HCT116 (cell line): ENCODE measurements at regions not wholly inside any gene's neighbourhood (a gene's known extent, or its start where the extent isn't known, plus 50 kb on each side); places are given as distances from the start of the nearest gene placed in this dataset.

ENCODE experiments used
- ATAC-seq: fragments of 200-7000 bp; cut with Tn5 transposase; 2 replicates; pipeline ENCODE4 v1.9.1; 2020; ENCODE audit warnings: mild to moderate bottlenecking, moderate library complexity
- BruUV-seq: library from RNA; stranded (reverse); fragments of 400-500 nt; replicated peaks from 2 replicates; lab custom pipeline; 2021; lab: Mats Ljungman, UMichigan
- CTCF ChIA-PET: fragments of 300-600 bp; sonication (Branson Sonifier 250); formaldehyde crosslinking; loops from one replicate; lab custom pipeline; 2021; ENCODE audit warnings: antibody characterized with exemption; lab: Charles Lee
- POLR2A ChIA-PET: fragments of 300-600, 350-600 bp; sonication (Branson Sonifier 250); formaldehyde crosslinking; loops from one replicate; lab custom pipeline; 2021; ENCODE audit warnings: antibody characterized with exemption; lab: Charles Lee
- RAD21 ChIA-PET, 2 experiments: fragments of 300-600 bp; sonication (Branson Sonifier 250); formaldehyde crosslinking; loops; one replicate each; lab custom pipeline; 2023; ENCODE audit warnings: low total read pairs in 2 of 2; ENCODE audit not compliant: uncharacterized antibody in 2 of 2, unreplicated experiment in 2 of 2, low non-redundant PET in 1 of 2; lab: Charles Lee
- DNase-seq: peaks from one replicate; pipeline ENCODE4 v3.0.0-alpha.2; 2010; ENCODE audit warnings: low read depth, low spot score
- H2AFZ ChIP-seq: fragments of 200-600 bp; shearing (Covaris generic), sonication (generic); 2 replicates; pipeline ENCODE4 v1.6.1; 2017; ENCODE audit warnings: low read depth, mixed run types, mixed read lengths, antibody characterized with exemption, low read length; ENCODE audit not compliant: poor library complexity, severe bottlenecking
- H3K27ac ChIP-seq: 2 replicates; pipeline ENCODE4 v1.5.1; 2012; ENCODE audit warnings: low read depth, low read length
- H3K27me3 ChIP-seq: fragments of 200-600 bp; sonication (generic); 2 replicates; pipeline ENCODE4 v1.6.1; 2016; ENCODE audit warnings: mixed run types, low read length, mixed read lengths; ENCODE audit not compliant: insufficient read depth
- H3K36me3 ChIP-seq, 2 experiments: fragments of 200-500 bp in 1 of 2; fragments of 200-600 bp in 1 of 2; sonication (Bioruptor generic) in 1 of 2; sonication (generic) in 1 of 2; 2 replicates each; pipeline versions ENCODE4 v1.5.1 to v1.6.1; 2014 to 2016; ENCODE audit warnings: low read length in 2 of 2, inconsistent platforms in 1 of 2, mixed read lengths in 1 of 2, mixed run types in 1 of 2; ENCODE audit not compliant: insufficient read depth in 2 of 2, control insufficient read depth in 1 of 2
- H3K4me1 ChIP-seq, 2 experiments: fragments of 200-600 bp in 1 of 2; sonication (generic) in 1 of 2; 2 replicates each; pipeline versions ENCODE4 v1.5.1 to v1.6.1; 2012 to 2017; ENCODE audit warnings: low read length in 2 of 2, inconsistent platforms in 1 of 2, mild to moderate bottlenecking in 1 of 2, mixed read lengths in 1 of 2, mixed run types in 1 of 2, moderate library complexity in 1 of 2; ENCODE audit not compliant: insufficient read depth in 2 of 2, control insufficient read depth in 1 of 2
- H3K4me2 ChIP-seq: fragments of 200-600 bp; sonication (generic); 2 replicates; pipeline ENCODE4 v1.6.1; 2017; ENCODE audit warnings: mixed run types, low read length, mixed read lengths
- H3K4me3 ChIP-seq, 2 experiments: fragments of 200-600 bp in 1 of 2; sonication (generic) in 1 of 2; replicated peaks in 1 of 2; 2 replicates each; pipeline ENCODE4 v1.5.1; 2011 to 2016; ENCODE audit warnings: low read length in 2 of 2, control low read depth in 1 of 2, low read depth in 1 of 2, mild to moderate bottlenecking in 1 of 2, mixed read lengths in 1 of 2, mixed run types in 1 of 2
- H3K79me2 ChIP-seq: fragments of 200-600 bp; sonication (generic); 2 replicates; pipeline ENCODE4 v1.6.1; 2017; ENCODE audit warnings: mild to moderate bottlenecking, mixed run types, low read length, moderate library complexity, mixed read lengths; ENCODE audit not compliant: insufficient read depth
- H3K9ac ChIP-seq: fragments of 200-600 bp; sonication (generic); 2 replicates; pipeline ENCODE4 v1.6.1; 2016; ENCODE audit warnings: low read length, mixed read lengths
- H3K9me2 ChIP-seq: fragments of 200-600 bp; sonication (generic), shearing (Covaris generic); 2 replicates; pipeline ENCODE4 v1.6.1; 2017; ENCODE audit warnings: mixed run types, mild to moderate bottlenecking, moderate library complexity; ENCODE audit not compliant: insufficient read depth
- H3K9me3 ChIP-seq, 2 experiments: fragments of 200-500 bp in 1 of 2; fragments of 200-600 bp in 1 of 2; sonication (Bioruptor generic) in 1 of 2; sonication (generic) in 1 of 2; 2 replicates each; pipeline ENCODE4 v1.6.1; 2014 to 2017; ENCODE audit warnings: low read length in 2 of 2, mixed read lengths in 2 of 2, inconsistent platforms in 1 of 2, low read depth in 1 of 2, mild to moderate bottlenecking in 1 of 2, mixed run types in 1 of 2, moderate library complexity in 1 of 2; ENCODE audit not compliant: control insufficient read depth in 1 of 2, insufficient read depth in 1 of 2
- H4K20me1 ChIP-seq: fragments of 200-600 bp; sonication (generic), shearing (Covaris generic); 2 replicates; pipeline ENCODE4 v1.6.1; 2017; ENCODE audit warnings: mixed run types, mild to moderate bottlenecking, moderate library complexity; ENCODE audit not compliant: insufficient read depth
- ATF3 ChIP-seq: IDR thresholded peaks from 2 replicates; pipeline ENCODE4 v1.6.1; 2012
- CBX3 ChIP-seq: IDR thresholded peaks from 2 replicates; pipeline ENCODE4 v1.6.1; 2012; ENCODE audit warnings: low read depth
- CEBPB ChIP-seq: IDR thresholded peaks from 2 replicates; pipeline ENCODE4 v1.6.1; 2012; ENCODE audit warnings: low read depth
- EGR1 ChIP-seq: IDR thresholded peaks from 2 replicates; pipeline ENCODE4 v1.6.1; 2012; ENCODE audit warnings: low read depth
- ELF1 ChIP-seq: IDR thresholded peaks from 2 replicates; pipeline ENCODE4 v1.6.1; 2012; ENCODE audit warnings: low read depth, borderline replicate concordance
- EZH2 ChIP-seq: fragments of 200-600 bp; sonication (generic); IDR thresholded peaks from 2 replicates; pipeline ENCODE4 v1.6.1; 2017; ENCODE audit warnings: antibody characterized with exemption, mixed run types
- EZH2phosphoT487 ChIP-seq: fragments of 200-600 bp; IDR thresholded peaks from 2 replicates; pipeline ENCODE4 v1.6.1; 2018; ENCODE audit warnings: antibody characterized with exemption, borderline replicate concordance
- FOSL1 ChIP-seq: IDR thresholded peaks from 2 replicates; pipeline ENCODE4 v1.6.1; 2012; ENCODE audit warnings: low read depth
- JUND ChIP-seq: IDR thresholded peaks from 2 replicates; pipeline ENCODE4 v1.6.1; 2012
- MAX ChIP-seq: IDR thresholded peaks from 2 replicates; pipeline ENCODE4 v1.6.1; 2012
- POLR2AphosphoS5 ChIP-seq: IDR thresholded peaks from 2 replicates; pipeline ENCODE4 v1.6.1; 2011; ENCODE audit warnings: mild to moderate bottlenecking, low read depth, low read length, moderate library complexity
- RAD21 ChIP-seq: IDR thresholded peaks from 2 replicates; pipeline ENCODE4 v1.6.1; 2012; ENCODE audit warnings: low read depth, mild to moderate bottlenecking
- SIN3A ChIP-seq: IDR thresholded peaks from 2 replicates; pipeline ENCODE4 v1.6.1; 2012; ENCODE audit warnings: low read depth
- SP1 ChIP-seq: IDR thresholded peaks from 2 replicates; pipeline ENCODE4 v1.6.1; 2012; ENCODE audit warnings: low read depth
- SRF ChIP-seq: IDR thresholded peaks from 2 replicates; pipeline ENCODE4 v1.6.1; 2012; ENCODE audit warnings: low read depth
- TCF7L2 ChIP-seq: IDR thresholded peaks from 2 replicates; pipeline ENCODE4 v1.7.0; 2011; ENCODE audit warnings: borderline replicate concordance, inconsistent platforms; ENCODE audit not compliant: insufficient read depth, insufficient read length; ENCODE audit errors: extremely low read depth
- ZBTB33 ChIP-seq: IDR thresholded peaks from 2 replicates; pipeline ENCODE4 v1.6.1; 2011; ENCODE audit warnings: mild to moderate bottlenecking, low read length, moderate library complexity; ENCODE audit not compliant: insufficient replicate concordance; ENCODE audit errors: extremely low read depth
- ZFX ChIP-seq: fragments of 450-650 bp; IDR thresholded peaks from 2 replicates; pipeline ENCODE4 v1.6.1; 2017
- ZNF274 ChIP-seq: fragments of 200-500 bp; sonication (Bioruptor generic); IDR thresholded peaks from 2 replicates; pipeline ENCODE4 v1.6.1; 2014; ENCODE audit warnings: mild to moderate bottlenecking, low read depth, low read length, inconsistent platforms
- intact Hi-C: fragments of 100-400 bp; cut with micrococcal nuclease; formaldehyde crosslinking; loops from 2 replicates; pipeline ENCODE4 v1.10.0; 2022
- TF ChIP-seq, protein P1 (sequence below), 3 experiments: fragments of 200-600 bp in 1 of 3; sonication (generic) in 1 of 3; IDR thresholded peaks in 2 of 3; conservative IDR thresholded peaks in 1 of 3; 2 replicates each; pipeline ENCODE4 v1.5.1; 2012 to 2017; ENCODE audit warnings: low read depth in 2 of 3, low read length in 2 of 3, antibody characterized with exemption in 1 of 3, borderline replicate concordance in 1 of 3, control low read depth in 1 of 3, mild to moderate bottlenecking in 1 of 3, mixed read lengths in 1 of 3, mixed run types in 1 of 3, moderate library complexity in 1 of 3; ENCODE audit not compliant: insufficient read depth in 1 of 3

DNA sequence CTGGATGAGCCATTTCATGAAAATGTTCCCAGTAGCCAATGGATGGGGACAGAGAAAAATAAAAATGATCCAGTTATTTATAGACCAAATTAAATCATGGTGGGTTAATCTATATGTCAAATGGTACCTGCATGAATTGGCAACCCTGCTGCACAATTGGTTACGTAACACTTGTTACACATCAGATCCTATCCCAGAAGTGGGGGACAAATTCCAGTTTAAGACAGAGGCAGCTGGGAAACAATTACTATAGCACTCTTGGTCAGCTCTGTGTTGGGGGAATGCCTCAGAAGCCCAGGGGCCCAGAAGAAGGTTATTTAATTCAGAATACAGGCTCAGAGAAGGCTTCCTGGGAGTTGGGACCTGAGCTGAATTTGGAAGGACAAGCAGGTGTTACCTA is 81.1 kb upstream of the FLT1 start (continued):
- TF ChIP-seq ZBTB33 (no peak), ZNF274 (no peak), ELF1 (no peak), SIN3A (no peak), EGR1 (no peak)

GRCh38 chr13:28575200-28575599 is 80.3 kb upstream of the FLT1 start:
- peaks cover 7 to 16% of the 10 kb centered on the region in 2 experiments for H3K4me1 ChIP-seq
- no peaks in the 10 kb centered on the region for H3K27me3 ChIP-seq
- POLR2A ChIA-PET = no interaction called here
- RAD21 ChIA-PET = no interaction called here
- no peak overlapping the region for H3K4me3 ChIP-seq
- no peaks in the 10 kb centered on the region for H3K9me3 ChIP-seq
- CTCF ChIA-PET = no interaction called here
- DNase-seq (no peak), ATAC-seq (no peak)
- no peaks in the 10 kb centered on the region for H3K79me2 ChIP-seq
- no peaks in the 10 kb centered on the region for H3K36me3 ChIP-seq
- H2AFZ ChIP-seq = peak overlapping the region; percentile 85
- no peak overlapping the region for H3K9ac ChIP-seq
- H3K9me2 ChIP-seq = 0 out of 2 replicates have a peak, but pooled peaks cover 7% of the 10 kb centered on the region
- peak overlapping the region; percentile 45 for H3K4me2 ChIP-seq
- H3K27ac ChIP-seq = no peak overlapping the region
- no peaks in the 10 kb centered on the region for H4K20me1 ChIP-seq
- intact Hi-C loops = no loop called here
- BruUV-seq = no TSS peak
- TF ChIP-seq, protein P1, sequence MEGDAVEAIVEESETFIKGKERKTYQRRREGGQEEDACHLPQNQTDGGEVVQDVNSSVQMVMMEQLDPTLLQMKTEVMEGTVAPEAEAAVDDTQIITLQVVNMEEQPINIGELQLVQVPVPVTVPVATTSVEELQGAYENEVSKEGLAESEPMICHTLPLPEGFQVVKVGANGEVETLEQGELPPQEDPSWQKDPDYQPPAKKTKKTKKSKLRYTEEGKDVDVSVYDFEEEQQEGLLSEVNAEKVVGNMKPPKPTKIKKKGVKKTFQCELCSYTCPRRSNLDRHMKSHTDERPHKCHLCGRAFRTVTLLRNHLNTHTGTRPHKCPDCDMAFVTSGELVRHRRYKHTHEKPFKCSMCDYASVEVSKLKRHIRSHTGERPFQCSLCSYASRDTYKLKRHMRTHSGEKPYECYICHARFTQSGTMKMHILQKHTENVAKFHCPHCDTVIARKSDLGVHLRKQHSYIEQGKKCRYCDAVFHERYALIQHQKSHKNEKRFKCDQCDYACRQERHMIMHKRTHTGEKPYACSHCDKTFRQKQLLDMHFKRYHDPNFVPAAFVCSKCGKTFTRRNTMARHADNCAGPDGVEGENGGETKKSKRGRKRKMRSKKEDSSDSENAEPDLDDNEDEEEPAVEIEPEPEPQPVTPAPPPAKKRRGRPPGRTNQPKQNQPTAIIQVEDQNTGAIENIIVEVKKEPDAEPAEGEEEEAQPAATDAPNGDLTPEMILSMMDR (IDR thresholded peaks at IDR 0.05 in 2 of 3, conservative IDR thresholded peaks at IDR 0.05 in 1 of 3; ENCODE audit: borderline replicate concordance in 1 of 3, insufficient read depth in 1 of 3, low read depth in 2 of 3, low read length in 2 of 3) = no peak
- TF ChIP-seq FOSL1 (no peak), ZFX (no peak), RAD21 (no peak), SRF (no peak), CBX3 (no peak), SP1 (no peak), ZBTB33 (no peak), CEBPB (no peak), EZH2 (no peak), SIN3A (no peak), EZH2phosphoT487 (no peak), POLR2AphosphoS5 (no peak), JUND (no peak), ATF3 (no peak), MAX (no peak), TCF7L2 (no peak), ELF1 (no peak), ZNF274 (no peak)
